GM23248 (cell line): ENCODE measurements at regions not wholly inside any gene's neighbourhood (a gene's known extent, or its start where the extent isn't known, plus 50 kb on each side); places are given as distances from the start of the nearest gene placed in this dataset.

Experiments
- DNase-seq: peaks from one replicate; pipeline ENCODE4 v3.0.0-alpha.2; 2015
- H2AFZ ChIP-seq: fragments of 200-600 bp; sonication (generic); 2 replicates; pipeline ENCODE4 v1.6.1; 2016; ENCODE audit warnings: antibody characterized with exemption
- H3F3A ChIP-seq: fragments of 200-600 bp; sonication (generic); 2 replicates; pipeline ENCODE4 v1.6.1; 2016; ENCODE audit warnings: mild to moderate bottlenecking, antibody characterized with exemption, mixed run types; ENCODE audit not compliant: insufficient read depth
- H3K27ac ChIP-seq: fragments of 200-600 bp; sonication (generic); 2 replicates; pipeline ENCODE4 v1.5.1; 2016; ENCODE audit warnings: mild to moderate bottlenecking
- H3K27me3 ChIP-seq: fragments of 200-600 bp; sonication (generic); replicated peaks from 2 replicates; pipeline ENCODE4 v1.6.1; 2016; ENCODE audit warnings: mild to moderate bottlenecking; ENCODE audit not compliant: insufficient read depth
- H3K36me3 ChIP-seq: fragments of 200-600 bp; sonication (generic); 2 replicates; pipeline ENCODE4 v1.6.1; 2016; ENCODE audit warnings: low read depth, mild to moderate bottlenecking
- H3K4me1 ChIP-seq: fragments of 200-600 bp; sonication (generic); 2 replicates; pipeline ENCODE4 v1.6.1; 2016; ENCODE audit warnings: mild to moderate bottlenecking; ENCODE audit not compliant: insufficient read depth
- H3K4me2 ChIP-seq: fragments of 200-600 bp; sonication (generic); one replicate; pipeline ENCODE4 v1.6.1; 2016; ENCODE audit warnings: mild to moderate bottlenecking; ENCODE audit not compliant: unreplicated experiment
- H3K4me3 ChIP-seq: fragments of 200-600 bp; sonication (generic); 2 replicates; pipeline ENCODE4 v1.5.1; 2016; ENCODE audit warnings: mild to moderate bottlenecking
- H3K79me2 ChIP-seq: fragments of 200-600 bp; sonication (generic); 2 replicates; pipeline ENCODE4 v1.6.1; 2016; ENCODE audit warnings: mild to moderate bottlenecking; ENCODE audit not compliant: insufficient read depth
- H3K9ac ChIP-seq: fragments of 200-600 bp; sonication (generic); 2 replicates; pipeline ENCODE4 v1.6.1; 2016; ENCODE audit warnings: mild to moderate bottlenecking
- H3K9me2 ChIP-seq: fragments of 200-600 bp; sonication (generic); 2 replicates; pipeline ENCODE4 v1.6.1; 2016; ENCODE audit warnings: mixed run types, mild to moderate bottlenecking, moderate library complexity; ENCODE audit not compliant: insufficient read depth
- H3K9me3 ChIP-seq: fragments of 200-600 bp; sonication (generic); one replicate; pipeline ENCODE4 v1.6.1; 2017; ENCODE audit warnings: low read depth
- H4K20me1 ChIP-seq: fragments of 200-600 bp; sonication (generic); 2 replicates; pipeline ENCODE4 v1.6.0; 2016; ENCODE audit not compliant: insufficient read depth
- EZH2 ChIP-seq: fragments of 200-600 bp; sonication (generic); IDR thresholded peaks from 2 replicates; pipeline ENCODE4 v1.6.1; 2018; ENCODE audit warnings: antibody characterized with exemption, mild to moderate bottlenecking; ENCODE audit not compliant: insufficient read depth, poor library complexity, severe bottlenecking
- EZH2phosphoT487 ChIP-seq: fragments of 200-600 bp; sonication (generic); IDR thresholded peaks from 2 replicates; pipeline ENCODE4 v1.6.1; 2018; ENCODE audit warnings: antibody characterized with exemption, moderate library complexity, mild to moderate bottlenecking, low read depth; ENCODE audit not compliant: insufficient read depth
- WGBS, 2 experiments: methylation state at CpG; one replicate each; pipeline ENCODE4 v1.1.6; 2015 to 2017; ENCODE audit warnings: low lambda C conversion rate in 2 of 2, low coverage in 1 of 2; ENCODE audit errors: missing lambda C conversion rate in 2 of 2; 5-methylcytosine and 5-hydroxymethylcytosine counted together
- in situ Hi-C: fragments of 300-500 bp; cut with MboI; formaldehyde crosslinking; loops from 2 replicates; pipeline ENCODE4 v1.15.0; 2020

DNA sequence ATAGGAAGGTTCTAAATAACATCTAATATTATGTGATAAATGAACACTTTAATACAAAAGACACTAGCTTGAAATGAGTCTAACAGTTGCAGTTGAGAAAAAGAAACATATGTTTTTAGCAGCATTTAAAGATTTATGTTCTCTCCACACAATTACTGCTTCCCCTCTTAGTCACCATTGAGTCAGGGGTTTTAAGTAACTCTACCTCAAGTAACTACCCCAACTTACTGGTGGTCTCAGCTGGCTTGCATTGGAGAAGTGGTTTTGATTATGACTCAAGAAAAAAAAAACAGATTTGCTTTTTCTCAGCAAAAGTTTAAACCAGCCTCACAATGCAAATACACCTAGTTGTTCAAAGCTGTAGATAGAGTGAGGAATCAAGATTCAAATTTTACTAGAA lies 1216.5 kb upstream of the CDH9 start:
- Histone ChIP-seq H3K36me3 (no peaks in the 10 kb centered on the region), H4K20me1 (no peaks in the 10 kb centered on the region), H3K4me1 (no peaks in the 10 kb centered on the region), H3K9ac (no peak overlapping the region), H3K27me3 (no peaks in the 10 kb centered on the region), H2AFZ (no peak overlapping the region), H3K27ac (no peak overlapping the region), H3F3A (no peaks in the 10 kb centered on the region), H3K4me3 (no peak overlapping the region), H3K4me2 (no peak overlapping the region), H3K9me3 (no peaks in the 10 kb centered on the region), H3K9me2 (no peaks in the 10 kb centered on the region), H3K79me2 (no peaks in the 10 kb centered on the region)
- TF ChIP-seq EZH2, result no peak
- no peak for TF ChIP-seq EZH2phosphoT487
- in situ Hi-C loops, result no loop called here
- no peak for DNase-seq

DNA sequence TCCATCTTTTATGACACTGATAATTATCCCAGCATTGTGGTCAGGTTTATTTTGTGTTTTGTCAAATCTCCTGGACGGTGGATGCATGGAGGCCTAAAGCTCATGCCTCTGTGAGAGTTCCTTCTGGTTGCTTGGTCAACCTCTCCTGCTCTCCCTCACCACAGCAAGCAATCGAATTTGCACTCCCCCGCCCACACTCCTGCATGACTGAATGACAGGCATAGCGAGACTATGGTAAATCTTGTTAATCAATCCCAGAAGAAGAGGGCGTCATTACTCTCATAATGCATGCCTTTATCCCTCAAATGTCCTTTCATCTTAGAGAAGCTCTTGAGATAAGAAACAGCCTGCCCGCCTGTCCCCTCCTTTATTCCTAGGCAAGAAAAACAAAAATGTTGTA lies 1215.0 kb upstream of the CDH9 start:
- no peak overlapping the region for H3K4me3 ChIP-seq
- H3K4me2 ChIP-seq, result no peak overlapping the region
- H3K27ac ChIP-seq, result no peak overlapping the region
- H3K9me2 ChIP-seq, result no peaks in the 10 kb centered on the region
- TF ChIP-seq EZH2phosphoT487, result no peak
- no peak for TF ChIP-seq EZH2
- no peak for DNase-seq
- no peaks in the 10 kb centered on the region for H3F3A ChIP-seq
- no peaks in the 10 kb centered on the region for H3K27me3 ChIP-seq
- no peaks in the 10 kb centered on the region for H3K36me3 ChIP-seq
- WGBS, 2 experiments, result 6 to 7% methylated on average over 6 of the region's 6 CpGs
- no peak overlapping the region for H3K9ac ChIP-seq
- H3K4me1 ChIP-seq, result no peaks in the 10 kb centered on the region
- H2AFZ ChIP-seq, result no peak overlapping the region
- no peaks in the 10 kb centered on the region for H3K79me2 ChIP-seq
- no peaks in the 10 kb centered on the region for H3K9me3 ChIP-seq
- H4K20me1 ChIP-seq, result no peaks in the 10 kb centered on the region
- in situ Hi-C loops, result no loop called here

DNA sequence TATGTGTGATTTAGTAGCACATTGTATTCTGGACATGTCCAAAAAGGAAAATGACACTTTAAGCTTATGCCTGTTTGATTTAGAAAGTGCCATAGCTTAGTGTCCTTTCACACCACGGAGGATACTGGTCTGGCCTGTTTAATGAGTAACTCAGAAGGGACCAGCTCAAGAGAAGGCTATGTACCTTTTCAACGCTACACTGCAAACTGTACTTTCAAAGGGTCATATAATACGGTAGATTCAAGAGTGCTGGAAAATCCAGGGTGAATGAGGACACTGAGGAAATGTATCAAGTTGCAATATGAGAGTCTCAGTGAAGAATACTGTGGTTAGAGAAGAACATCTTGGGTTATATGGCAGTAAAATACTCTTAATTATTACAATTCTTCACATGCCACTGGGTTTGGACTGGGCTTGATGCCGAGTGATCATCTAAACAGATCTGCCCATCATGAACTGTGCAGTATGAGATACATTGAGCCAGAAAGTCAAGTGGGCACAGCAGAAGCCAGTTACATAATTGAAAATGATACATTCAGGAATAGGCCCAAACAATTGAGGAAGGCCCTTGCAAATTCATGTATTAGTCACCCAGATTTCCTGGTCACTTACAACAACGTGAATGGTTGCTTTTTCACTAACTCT lies 1211.5 kb upstream of the CDH9 start:
- Histone ChIP-seq H3K27ac (no peak overlapping the region), H3K4me3 (no peak overlapping the region), H3K9me3 (no peaks in the 10 kb centered on the region), H3K9ac (no peak overlapping the region), H2AFZ (no peak overlapping the region), H4K20me1 (no peaks in the 10 kb centered on the region), H3K36me3 (no peaks in the 10 kb centered on the region), H3K79me2 (no peaks in the 10 kb centered on the region), H3F3A (no peaks in the 10 kb centered on the region), H3K4me1 (no peaks in the 10 kb centered on the region), H3K9me2 (no peaks in the 10 kb centered on the region), H3K27me3 (no peaks in the 10 kb centered on the region), H3K4me2 (no peak overlapping the region)
- DNase-seq, result no peak
- no peak for TF ChIP-seq EZH2
- no peak for TF ChIP-seq EZH2phosphoT487
- WGBS, 2 experiments, result 14 to 15% methylated on average over 5 of the region's 5 CpGs
- in situ Hi-C loops, result no loop called here

DNA sequence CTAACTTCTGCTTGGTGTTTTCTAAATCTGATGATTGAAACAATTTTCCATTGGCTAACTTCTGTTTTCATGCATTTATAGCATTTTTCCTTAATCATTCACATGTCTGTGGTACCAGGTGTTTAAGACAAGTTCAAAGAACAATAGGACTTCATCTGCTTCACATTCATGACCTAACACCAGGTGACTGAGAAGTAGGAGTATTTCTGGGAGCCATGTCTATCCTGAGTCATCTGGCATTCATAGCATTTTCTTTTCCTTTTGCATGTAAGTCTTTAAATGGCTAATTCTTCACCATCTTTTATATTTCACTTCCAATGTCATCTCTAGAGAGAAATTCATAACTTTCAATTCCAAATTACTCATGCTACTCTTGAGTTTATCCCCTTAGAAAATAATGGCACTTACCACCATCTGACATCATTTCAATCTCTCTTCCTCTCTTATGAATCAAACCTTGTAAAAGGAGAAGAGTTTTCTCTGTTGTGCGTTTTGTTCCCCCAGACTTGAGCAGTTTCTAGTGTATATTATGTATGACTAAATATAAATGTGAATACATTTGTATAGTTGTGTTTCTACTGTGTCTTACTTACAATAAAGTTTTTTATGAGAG lies 1196.1 kb upstream of the CDH9 start:
- in situ Hi-C loops, result no loop called here
- Histone ChIP-seq H3K36me3 (no peaks in the 10 kb centered on the region), H2AFZ (no peak overlapping the region), H4K20me1 (no peaks in the 10 kb centered on the region), H3K27me3 (no peaks in the 10 kb centered on the region), H3K4me2 (no peak overlapping the region), H3K79me2 (no peaks in the 10 kb centered on the region), H3K9me2 (no peaks in the 10 kb centered on the region), H3K9me3 (no peaks in the 10 kb centered on the region), H3K27ac (no peak overlapping the region), H3F3A (no peaks in the 10 kb centered on the region), H3K4me1 (no peaks in the 10 kb centered on the region), H3K9ac (no peak overlapping the region), H3K4me3 (no peak overlapping the region)
- 5 to 7% methylated on average over 1 of the region's 1 CpG for WGBS, 2 experiments
- no peak for TF ChIP-seq EZH2phosphoT487
- no peak for TF ChIP-seq EZH2
- no peak for DNase-seq
